ENCODE measurements at regions not wholly inside any gene's neighbourhood (a gene's known extent, or its start where the extent isn't known, plus 50 kb on each side); places are given as distances from the start of the nearest gene placed in this dataset.

- no peaks in the 10 kb centered on the region for H3K9me3 ChIP-seq
- TF ChIP-seq POLR2A (IDR thresholded peaks at IDR 0.05) (no peak), EP300 (IDR thresholded peaks at IDR 0.05) (no peak), CTCF (IDR thresholded peaks at IDR 0.05) (no peak)
- no peaks in the 10 kb centered on the region for H3K4me1 ChIP-seq
- H3K4me3 ChIP-seq, result no peak overlapping the region
- H3K27me3 ChIP-seq, result no peaks in the 10 kb centered on the region
- no peaks in the 10 kb centered on the region for H3K36me3 ChIP-seq
- H3K27ac ChIP-seq, result no peak overlapping the region
- DNase-seq (ENCODE audit: low spot score in 2 of 2), result no peak
These were observed 222.5 kb downstream of the PMAIP1 start for GRCh38 chr18:60122339-60122738.

DNA sequence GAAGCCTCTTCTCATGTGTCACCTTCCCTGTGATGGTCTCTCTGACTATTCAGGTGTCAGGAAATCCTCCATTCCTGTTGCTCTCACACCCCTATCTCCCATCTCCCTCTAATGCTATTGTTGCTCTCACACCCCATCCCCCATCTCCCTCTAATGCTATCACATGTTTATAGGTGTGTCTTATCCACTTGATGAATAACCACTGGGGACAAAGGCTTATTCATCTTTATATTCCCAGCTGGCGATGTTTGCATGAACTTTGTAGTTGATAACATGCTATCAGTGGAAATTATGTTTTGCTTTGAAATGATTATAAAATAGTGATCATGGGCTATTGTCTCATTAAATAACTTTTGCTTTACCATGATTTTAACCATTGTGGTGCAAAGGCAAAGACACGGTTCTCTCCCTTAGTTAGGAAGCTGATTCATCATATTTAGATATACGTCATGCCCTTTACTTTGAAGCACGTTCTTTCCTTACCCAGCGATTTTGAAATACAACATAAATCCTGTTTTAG is 220.5 kb downstream of the PMAIP1 start:
- H3K4me3 ChIP-seq, result no peak overlapping the region
- H3K36me3 ChIP-seq, result no peaks in the 10 kb centered on the region
- WGBS, 2 donors, result 81 to 90% methylated on average over 5 of the region's 5 CpGs
- no peak for DNase-seq (ENCODE audit: low spot score in 2 of 2)
- H3K9me3 ChIP-seq, result no peaks in the 10 kb centered on the region
- no peak overlapping the region for H3K27ac ChIP-seq
- no peaks in the 10 kb centered on the region for H3K4me1 ChIP-seq
- H3K27me3 ChIP-seq, result no peaks in the 10 kb centered on the region
- TF ChIP-seq POLR2A (IDR thresholded peaks at IDR 0.05) (no peak), CTCF (IDR thresholded peaks at IDR 0.05) (no peak), EP300 (IDR thresholded peaks at IDR 0.05) (no peak)

DNA sequence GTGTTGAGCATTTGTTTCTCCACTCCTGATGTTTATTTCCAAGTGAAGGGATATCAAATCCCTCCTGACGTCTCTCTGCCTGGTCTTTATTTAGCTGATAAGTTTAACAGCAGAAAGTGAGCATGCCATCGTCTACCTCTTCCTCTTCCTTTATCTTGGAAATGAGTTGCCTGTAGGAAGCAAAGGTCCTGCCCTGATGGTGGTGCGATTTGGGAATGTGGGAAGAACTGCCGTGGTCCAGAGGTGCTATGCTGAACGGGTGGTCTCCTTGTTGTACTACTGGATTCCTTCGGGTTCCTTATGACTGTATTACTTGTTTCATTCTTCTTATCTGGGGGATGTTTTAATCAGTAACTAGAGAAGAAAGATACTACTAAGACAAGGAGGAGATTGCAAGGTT is 217.5 kb downstream of the PMAIP1 start:
- Histone ChIP-seq H3K27me3 (no peaks in the 10 kb centered on the region), H3K27ac (no peak overlapping the region), H3K4me1 (no peaks in the 10 kb centered on the region), H3K4me3 (no peak overlapping the region), H3K36me3 (no peaks in the 10 kb centered on the region), H3K9me3 (no peaks in the 10 kb centered on the region)
- WGBS, 2 donors, result 65 to 68% methylated on average over 6 of the region's 6 CpGs
- DNase-seq (ENCODE audit: low spot score in 2 of 2), result no peak
- TF ChIP-seq POLR2A (IDR thresholded peaks at IDR 0.05), result no peak
- no peak for TF ChIP-seq EP300 (IDR thresholded peaks at IDR 0.05)
- no peak for TF ChIP-seq CTCF (IDR thresholded peaks at IDR 0.05)

DNA sequence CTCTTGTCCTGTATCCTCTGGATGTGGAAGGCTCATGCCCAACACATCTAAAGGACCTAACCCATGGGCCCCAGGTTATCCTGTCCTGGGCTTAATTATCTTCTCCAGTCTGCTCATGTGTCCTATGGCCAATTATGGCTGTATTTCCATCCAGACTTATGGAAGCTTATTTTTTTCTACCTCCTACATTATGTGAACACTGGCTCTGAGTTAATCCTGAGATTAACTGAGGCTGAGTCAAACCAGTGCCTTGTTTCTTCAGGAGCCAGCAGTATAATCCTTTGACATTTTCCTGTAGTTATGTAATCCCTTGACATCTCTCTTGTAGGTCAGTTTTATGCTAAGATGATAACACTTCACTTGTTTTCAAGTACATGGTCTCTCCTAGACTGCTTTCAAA is 213.6 kb downstream of the PMAIP1 start:
- Histone ChIP-seq H3K27me3 (no peaks in the 10 kb centered on the region), H3K27ac (no peak overlapping the region), H3K4me3 (no peak overlapping the region), H3K36me3 (no peaks in the 10 kb centered on the region), H3K9me3 (no peaks in the 10 kb centered on the region), H3K4me1 (no peaks in the 10 kb centered on the region)
- TF ChIP-seq EP300 (IDR thresholded peaks at IDR 0.05), result no peak
- no peak for TF ChIP-seq CTCF (IDR thresholded peaks at IDR 0.05)
- TF ChIP-seq POLR2A (IDR thresholded peaks at IDR 0.05), result no peak
- no peak for DNase-seq (ENCODE audit: low spot score in 2 of 2)

DNA sequence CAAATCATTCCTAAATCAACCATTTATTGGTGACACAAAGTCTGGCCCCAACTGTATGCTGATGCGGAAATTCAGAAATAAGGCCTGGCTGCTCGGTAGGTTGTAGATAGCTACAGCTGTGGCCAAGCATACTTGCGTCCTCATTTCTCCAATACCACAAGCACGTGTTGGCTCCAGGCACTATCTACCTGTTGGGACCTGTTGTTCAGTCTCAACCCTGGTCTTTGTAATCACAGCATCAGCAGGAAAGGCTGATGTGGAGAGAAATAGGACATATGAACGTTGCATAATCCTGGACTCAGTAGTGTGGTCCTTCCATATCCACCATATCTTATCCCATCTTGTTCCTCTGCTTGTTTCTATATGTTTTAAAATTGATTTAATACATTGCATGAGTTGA is 212.6 kb downstream of the PMAIP1 start:
- TF ChIP-seq EP300 (IDR thresholded peaks at IDR 0.05) (no peak), POLR2A (IDR thresholded peaks at IDR 0.05) (no peak), CTCF (IDR thresholded peaks at IDR 0.05) (no peak)
- Histone ChIP-seq H3K27ac (no peak overlapping the region), H3K9me3 (no peaks in the 10 kb centered on the region), H3K4me3 (no peak overlapping the region), H3K4me1 (no peaks in the 10 kb centered on the region), H3K27me3 (no peaks in the 10 kb centered on the region), H3K36me3 (no peaks in the 10 kb centered on the region)
- no peak for DNase-seq (ENCODE audit: low spot score in 2 of 2)
- WGBS, 2 donors, result 91 to 94% methylated on average over 5 of the region's 5 CpGs

All from tibial nerve (tissue), 4 donors.